ENCODE measurements at regions not wholly inside any gene's neighbourhood (a gene's known extent, or its start where the extent isn't known, plus 50 kb on each side); places are given as distances from the start of the nearest gene placed in this dataset.

GRCh38 chr2:8563814-8564474 is 117.9 kb upstream of the ID2 start:
- no peaks in the 10 kb centered on the region for H3K36me3 ChIP-seq (ENCODE audit: insufficient read depth, low read length)
- TF ChIP-seq EZH2 (IDR thresholded peaks at IDR 0.05; ENCODE audit: borderline replicate concordance, insufficient read depth, low read length, poor library complexity, severe bottlenecking): no peak
- no peak for TF ChIP-seq SMC3 (conservative IDR thresholded peaks at IDR 0.05; ENCODE audit: poor library complexity)
- no peak for TF ChIP-seq TAF1 (IDR thresholded peaks at IDR 0.05; ENCODE audit: low read depth)
- no peak for TF ChIP-seq REST (IDR thresholded peaks at IDR 0.05; ENCODE audit: borderline replicate concordance)
- TF ChIP-seq RAD21 (conservative IDR thresholded peaks at IDR 0.05): no peak
- no peak for TF ChIP-seq POLR2AphosphoS5 (IDR thresholded peaks at IDR 0.05)
- TF ChIP-seq EP300 (conservative IDR thresholded peaks at IDR 0.05; ENCODE audit: poor library complexity, severe bottlenecking): no peak
- no peak for TF ChIP-seq CTCF (IDR thresholded peaks at IDR 0.05; ENCODE audit: poor library complexity, severe bottlenecking)
- no peak for TF ChIP-seq MXI1 (conservative IDR thresholded peaks at IDR 0.05; ENCODE audit: poor library complexity, severe bottlenecking)
- H3K9me3 ChIP-seq (ENCODE audit: low read length): no peaks in the 10 kb centered on the region
- no peaks in the 10 kb centered on the region for H3F3A ChIP-seq (ENCODE audit: insufficient read depth, low read length, poor library complexity, severe bottlenecking)
- H3K79me2 ChIP-seq (replicated peaks; ENCODE audit: insufficient read depth, low read length): no peaks in the 10 kb centered on the region
- H3K9me2 ChIP-seq (ENCODE audit: insufficient read depth, low read length): no peaks in the 10 kb centered on the region
- no peak overlapping the region for H2AFZ ChIP-seq (ENCODE audit: low read depth, low read length)
- no peak overlapping the region for H3K27ac ChIP-seq (ENCODE audit: low read length)
- H4K20me1 ChIP-seq (ENCODE audit: insufficient read depth): no peaks in the 10 kb centered on the region
- H3K27me3 ChIP-seq (ENCODE audit: insufficient read depth, low read depth, low read length): no peaks in the 10 kb centered on the region
- no peak overlapping the region for H3K4me2 ChIP-seq (ENCODE audit: low read length)
- H3K9ac ChIP-seq (ENCODE audit: low read length): no peak overlapping the region
- no peak overlapping the region for H3K4me3 ChIP-seq (ENCODE audit: low read length)

GRCh38 chr2:8564475-8564874 is 117.4 kb upstream of the ID2 start:
- no peaks in the 10 kb centered on the region for H3K9me3 ChIP-seq (ENCODE audit: low read length)
- no peaks in the 10 kb centered on the region for H4K20me1 ChIP-seq (ENCODE audit: insufficient read depth)
- no peak overlapping the region for H3K27ac ChIP-seq (ENCODE audit: low read length)
- H3K79me2 ChIP-seq (replicated peaks; ENCODE audit: insufficient read depth, low read length): no peaks in the 10 kb centered on the region
- TF ChIP-seq SMC3 (conservative IDR thresholded peaks at IDR 0.05; ENCODE audit: poor library complexity) (no peak), EP300 (conservative IDR thresholded peaks at IDR 0.05; ENCODE audit: poor library complexity, severe bottlenecking) (no peak), CTCF (IDR thresholded peaks at IDR 0.05; ENCODE audit: poor library complexity, severe bottlenecking) (no peak), POLR2AphosphoS5 (IDR thresholded peaks at IDR 0.05) (no peak), RAD21 (conservative IDR thresholded peaks at IDR 0.05) (no peak), REST (IDR thresholded peaks at IDR 0.05; ENCODE audit: borderline replicate concordance) (no peak), MXI1 (conservative IDR thresholded peaks at IDR 0.05; ENCODE audit: poor library complexity, severe bottlenecking) (no peak), TAF1 (IDR thresholded peaks at IDR 0.05; ENCODE audit: low read depth) (no peak), EZH2 (IDR thresholded peaks at IDR 0.05; ENCODE audit: borderline replicate concordance, insufficient read depth, low read length, poor library complexity, severe bottlenecking) (no peak)
- H2AFZ ChIP-seq (ENCODE audit: low read depth, low read length): no peak overlapping the region
- no peaks in the 10 kb centered on the region for H3K36me3 ChIP-seq (ENCODE audit: insufficient read depth, low read length)
- no peak overlapping the region for H3K4me2 ChIP-seq (ENCODE audit: low read length)
- H3K9me2 ChIP-seq (ENCODE audit: insufficient read depth, low read length): no peaks in the 10 kb centered on the region
- no peak overlapping the region for H3K9ac ChIP-seq (ENCODE audit: low read length)
- no peaks in the 10 kb centered on the region for H3K27me3 ChIP-seq (ENCODE audit: insufficient read depth, low read depth, low read length)
- H3K4me3 ChIP-seq (ENCODE audit: low read length): no peak overlapping the region
- no peaks in the 10 kb centered on the region for H3F3A ChIP-seq (ENCODE audit: insufficient read depth, low read length, poor library complexity, severe bottlenecking)

All from neural cell (in vitro differentiated cells).